Activated T-cell treated with anti-CD3 and anti-CD28 coated beads, Interleukin-2, amount 50 U/mL, for 24 hours (primary cell): ENCODE measurements at regions not wholly inside any gene's neighbourhood (a gene's known extent, or its start where the extent isn't known, plus 50 kb on each side); places are given as distances from the start of the nearest gene placed in this dataset.
"Not testable (repeated sequence)": the region's sequence is repeated elsewhere in the genome, so short reads cannot be mapped to it uniquely, and the experiment has no call there.

Experiments
- DNase-seq: peaks from one replicate; pipeline ENCODE4 v3.0.0-alpha.2; 2020
- H3K27ac Mint-ChIP-seq: 2 replicates; pipeline ENCODE4 v1.8.0; 2020; ENCODE audit warnings: mild to moderate bottlenecking, mixed read lengths
- H3K27me3 Mint-ChIP-seq: 2 replicates; pipeline ENCODE4 v1.8.0; 2020; ENCODE audit warnings: mixed read lengths
- H3K36me3 Mint-ChIP-seq: 2 replicates; pipeline ENCODE4 v1.8.0; 2020; ENCODE audit warnings: low read depth, mixed read lengths
- H3K4me1 Mint-ChIP-seq: 2 replicates; pipeline ENCODE4 v1.8.0; 2020; ENCODE audit warnings: low read depth, mixed read lengths
- H3K4me3 Mint-ChIP-seq: 2 replicates; pipeline ENCODE4 v1.8.0; 2020; ENCODE audit warnings: mild to moderate bottlenecking, moderate library complexity, mixed read lengths
- H3K9me3 Mint-ChIP-seq: 2 replicates; pipeline ENCODE4 v1.8.0; 2020; ENCODE audit warnings: mixed read lengths

- Mint-ChIP-seq H3K36me3 (no peaks in the 10 kb centered on the region), H3K4me3 (no peak overlapping the region), H3K9me3 (peaks cover 4% of the 10 kb centered on the region), H3K27me3 (no peaks in the 10 kb centered on the region), H3K4me1 (no peaks in the 10 kb centered on the region), H3K27ac (no peak overlapping the region)
- no peak for DNase-seq
Observed at GRCh38 chr3:94619643-94620042, 556.8 kb downstream of the NSUN3 start.

GRCh38 chr3:94626573-94626972 is 563.7 kb downstream of the NSUN3 start:
- Mint-ChIP-seq H3K9me3 (peaks cover 3% of the 10 kb centered on the region), H3K4me3 (no peak overlapping the region), H3K4me1 (no peaks in the 10 kb centered on the region), H3K27me3 (no peaks in the 10 kb centered on the region), H3K27ac (no peak overlapping the region), H3K36me3 (no peaks in the 10 kb centered on the region)
- no peak for DNase-seq

- peaks cover 3% of the 10 kb centered on the region for H3K9me3 Mint-ChIP-seq
- no peak overlapping the region for H3K4me3 Mint-ChIP-seq
- no peak for DNase-seq
- H3K27ac Mint-ChIP-seq, result no peak overlapping the region
- H3K36me3 Mint-ChIP-seq, result no peaks in the 10 kb centered on the region
- no peaks in the 10 kb centered on the region for H3K27me3 Mint-ChIP-seq
- H3K4me1 Mint-ChIP-seq, result no peaks in the 10 kb centered on the region
Observed at GRCh38 chr3:94627689-94628088, 564.8 kb downstream of the NSUN3 start.

GRCh38 chr3:94643400-94643799 is 580.5 kb downstream of the NSUN3 start:
- Mint-ChIP-seq H3K36me3 (no peaks in the 10 kb centered on the region), H3K27ac (no peak overlapping the region), H3K4me1 (no peaks in the 10 kb centered on the region), H3K27me3 (no peaks in the 10 kb centered on the region), H3K9me3 (peaks cover 13% of the 10 kb centered on the region), H3K4me3 (no peak overlapping the region)
- no peak for DNase-seq

- H3K36me3 Mint-ChIP-seq, result no peaks in the 10 kb centered on the region
- H3K27ac Mint-ChIP-seq, result no peak overlapping the region
- H3K4me3 Mint-ChIP-seq, result no peak overlapping the region
- peaks cover 12% of the 10 kb centered on the region for H3K9me3 Mint-ChIP-seq
- H3K4me1 Mint-ChIP-seq, result no peaks in the 10 kb centered on the region
- no peaks in the 10 kb centered on the region for H3K27me3 Mint-ChIP-seq
- DNase-seq, result no peak
Observed at GRCh38 chr3:94645790-94646189, 582.9 kb downstream of the NSUN3 start.

- Mint-ChIP-seq H3K27me3 (no peaks in the 10 kb centered on the region), H3K9me3 (peaks cover 12% of the 10 kb centered on the region), H3K36me3 (no peaks in the 10 kb centered on the region), H3K27ac (no peak overlapping the region), H3K4me1 (no peaks in the 10 kb centered on the region), H3K4me3 (no peak overlapping the region)
- no peak for DNase-seq
Observed at GRCh38 chr3:94647131-94647530, 584.3 kb downstream of the NSUN3 start.

GRCh38 chr3:94648270-94649180 is 585.7 kb downstream of the NSUN3 start:
- H3K9me3 Mint-ChIP-seq, result peaks cover 20% of the 10 kb centered on the region
- not testable (repeated sequence) for H3K27me3 Mint-ChIP-seq, H3K27ac Mint-ChIP-seq, H3K4me1 Mint-ChIP-seq, H3K4me3 Mint-ChIP-seq, DNase-seq, H3K36me3 Mint-ChIP-seq

GRCh38 chr3:94654096-94654495 is 591.2 kb downstream of the NSUN3 start:
- Mint-ChIP-seq H3K27ac (no peak overlapping the region), H3K4me3 (no peak overlapping the region), H3K4me1 (no peaks in the 10 kb centered on the region), H3K9me3 (peaks cover 12% of the 10 kb centered on the region), H3K36me3 (no peaks in the 10 kb centered on the region), H3K27me3 (no peaks in the 10 kb centered on the region)
- no peak for DNase-seq

GRCh38 chr3:94665922-94666321 is 603.1 kb downstream of the NSUN3 start:
- Mint-ChIP-seq H3K4me3 (no peak overlapping the region), H3K9me3 (peaks cover 4% of the 10 kb centered on the region), H3K36me3 (no peaks in the 10 kb centered on the region), H3K27ac (no peak overlapping the region), H3K4me1 (no peaks in the 10 kb centered on the region), H3K27me3 (no peaks in the 10 kb centered on the region)
- no peak for DNase-seq

GRCh38 chr3:94671078-94671477 is 608.2 kb downstream of the NSUN3 start:
- Mint-ChIP-seq H3K4me1 (no peaks in the 10 kb centered on the region), H3K27ac (no peak overlapping the region), H3K36me3 (no peaks in the 10 kb centered on the region)

GRCh38 chr3:94673876-94674275 is 611.0 kb downstream of the NSUN3 start:
- Mint-ChIP-seq H3K4me1 (no peaks in the 10 kb centered on the region), H3K27me3 (no peaks in the 10 kb centered on the region), H3K27ac (no peak overlapping the region), H3K36me3 (no peaks in the 10 kb centered on the region), H3K4me3 (no peak overlapping the region), H3K9me3 (peaks cover 22% of the 10 kb centered on the region)
- no peak for DNase-seq

More at GRCh38 chr3:94671078-94671477, 608.2 kb downstream of the NSUN3 start:
- no peak for DNase-seq
- H3K27me3 Mint-ChIP-seq, result no peaks in the 10 kb centered on the region
- no peak overlapping the region for H3K4me3 Mint-ChIP-seq
- H3K9me3 Mint-ChIP-seq, result peaks cover 12% of the 10 kb centered on the region

GRCh38 chr3:94686208-94686607 is 623.3 kb downstream of the NSUN3 start:
- Mint-ChIP-seq H3K4me3 (no peak overlapping the region), H3K27ac (no peak overlapping the region), H3K36me3 (no peaks in the 10 kb centered on the region), H3K27me3 (no peaks in the 10 kb centered on the region), H3K4me1 (no peaks in the 10 kb centered on the region), H3K9me3 (peaks cover 13% of the 10 kb centered on the region)
- no peak for DNase-seq

GRCh38 chr3:94693997-94694640 is 631.3 kb downstream of the NSUN3 start:
- Mint-ChIP-seq H3K4me3 (no peak overlapping the region), H3K9me3 (peaks cover 3% of the 10 kb centered on the region), H3K36me3 (no peaks in the 10 kb centered on the region), H3K27ac (no peak overlapping the region), H3K4me1 (no peaks in the 10 kb centered on the region), H3K27me3 (no peaks in the 10 kb centered on the region)
- DNase-seq, result no peak

- Mint-ChIP-seq H3K9me3 (peaks cover 7% of the 10 kb centered on the region), H3K27me3 (no peaks in the 10 kb centered on the region), H3K4me3 (no peak overlapping the region), H3K36me3 (no peaks in the 10 kb centered on the region), H3K4me1 (no peaks in the 10 kb centered on the region), H3K27ac (no peak overlapping the region)
- no peak for DNase-seq
Observed at GRCh38 chr3:94694894-94695293, 632.0 kb downstream of the NSUN3 start.

GRCh38 chr3:94704467-94704866 is 641.6 kb downstream of the NSUN3 start:
- no peaks in the 10 kb centered on the region for H3K36me3 Mint-ChIP-seq
- H3K27me3 Mint-ChIP-seq, result no peaks in the 10 kb centered on the region
- H3K4me3 Mint-ChIP-seq, result no peak overlapping the region
- H3K27ac Mint-ChIP-seq, result no peak overlapping the region
- no peaks in the 10 kb centered on the region for H3K4me1 Mint-ChIP-seq
- DNase-seq, result no peak
- peaks cover 12% of the 10 kb centered on the region for H3K9me3 Mint-ChIP-seq
